AG04450 (cell line): ENCODE measurements at regions not wholly inside any gene's neighbourhood (a gene's known extent, or its start where the extent isn't known, plus 50 kb on each side); places are given as distances from the start of the nearest gene placed in this dataset.

Source experiments
- CTCF ChIA-PET: fragments of 300-600, 350-600 bp; formaldehyde crosslinking; extraction: SDS; loops from one replicate; lab custom pipeline; 2022; ENCODE audit warnings: antibody characterized with exemption, inconsistent platforms; lab: Charles Lee
- POLR2A ChIA-PET: fragments of 350-600 bp; formaldehyde crosslinking; extraction: SDS; loops from one replicate; lab custom pipeline; 2021; ENCODE audit warnings: antibody characterized with exemption, inconsistent platforms; lab: Yijun Ruan, JAX
- DNase-seq: peaks from one replicate; pipeline ENCODE4 v3.0.0-alpha.2; 2011; ENCODE audit warnings: low read depth, low spot score
- H3K27ac ChIP-seq: one replicate; pipeline ENCODE4 v1.5.1; 2012; ENCODE audit warnings: low read depth, low read length, control low read depth
- H3K27me3 ChIP-seq: one replicate; pipeline ENCODE4 v1.6.0; 2012; ENCODE audit warnings: low read length; ENCODE audit not compliant: control insufficient read depth, insufficient read depth
- H3K4me3 ChIP-seq: 2 replicates; pipeline ENCODE4 v1.5.1; 2011; ENCODE audit warnings: mild to moderate bottlenecking, low read depth, low read length, control low read depth
- H3K9me3 ChIP-seq: 2 replicates; pipeline ENCODE4 v1.5.1; 2012; ENCODE audit warnings: low read length; ENCODE audit not compliant: control insufficient read depth, insufficient read depth
- TF ChIP-seq, protein P1 (sequence below): IDR thresholded peaks from 2 replicates; pipeline ENCODE4 v1.5.1; 2011; ENCODE audit warnings: low read depth, low read length, control low read depth, inconsistent platforms

DNA sequence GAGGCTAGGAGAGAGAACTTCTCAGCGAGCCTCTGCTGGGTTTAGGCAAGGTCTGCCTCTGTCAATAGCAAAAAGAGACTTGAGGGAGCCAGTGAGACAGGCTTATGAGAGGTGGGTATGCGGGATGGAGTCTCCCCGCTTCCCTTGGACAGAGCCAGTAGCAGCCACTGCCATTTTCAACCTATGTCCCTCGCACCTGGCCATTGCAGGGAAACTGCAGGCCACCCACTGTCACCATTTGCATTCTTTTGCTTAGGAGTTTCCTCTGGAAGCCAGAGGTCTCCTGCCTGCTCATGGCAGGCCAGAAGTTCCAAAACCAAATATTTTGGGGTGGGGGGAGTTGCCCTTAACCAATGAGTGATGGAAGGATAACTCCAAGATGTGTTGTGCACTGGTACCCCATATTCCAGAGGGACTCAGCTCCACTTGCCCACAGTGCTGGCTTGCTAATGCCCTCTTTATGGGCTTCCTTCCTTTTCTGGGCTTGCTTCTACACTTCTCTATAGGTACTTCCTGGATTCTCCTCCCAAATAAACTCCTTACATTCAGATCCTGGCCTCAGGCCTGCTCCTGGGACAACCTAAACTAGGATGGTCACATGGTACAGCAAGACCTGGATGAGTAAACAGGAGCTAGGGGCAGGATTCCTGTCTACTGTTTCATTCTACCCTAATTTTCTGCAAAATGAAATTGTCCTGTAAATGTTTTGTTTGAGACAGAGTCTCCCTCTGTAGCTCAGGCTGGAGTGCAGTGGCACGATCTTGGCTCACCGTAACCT, 108.9 kb upstream of the PROK2 start:
- CTCF ChIA-PET = no interaction called here
- TF ChIP-seq, protein P1, sequence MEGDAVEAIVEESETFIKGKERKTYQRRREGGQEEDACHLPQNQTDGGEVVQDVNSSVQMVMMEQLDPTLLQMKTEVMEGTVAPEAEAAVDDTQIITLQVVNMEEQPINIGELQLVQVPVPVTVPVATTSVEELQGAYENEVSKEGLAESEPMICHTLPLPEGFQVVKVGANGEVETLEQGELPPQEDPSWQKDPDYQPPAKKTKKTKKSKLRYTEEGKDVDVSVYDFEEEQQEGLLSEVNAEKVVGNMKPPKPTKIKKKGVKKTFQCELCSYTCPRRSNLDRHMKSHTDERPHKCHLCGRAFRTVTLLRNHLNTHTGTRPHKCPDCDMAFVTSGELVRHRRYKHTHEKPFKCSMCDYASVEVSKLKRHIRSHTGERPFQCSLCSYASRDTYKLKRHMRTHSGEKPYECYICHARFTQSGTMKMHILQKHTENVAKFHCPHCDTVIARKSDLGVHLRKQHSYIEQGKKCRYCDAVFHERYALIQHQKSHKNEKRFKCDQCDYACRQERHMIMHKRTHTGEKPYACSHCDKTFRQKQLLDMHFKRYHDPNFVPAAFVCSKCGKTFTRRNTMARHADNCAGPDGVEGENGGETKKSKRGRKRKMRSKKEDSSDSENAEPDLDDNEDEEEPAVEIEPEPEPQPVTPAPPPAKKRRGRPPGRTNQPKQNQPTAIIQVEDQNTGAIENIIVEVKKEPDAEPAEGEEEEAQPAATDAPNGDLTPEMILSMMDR = no peak
- POLR2A ChIA-PET = no interaction called here

DNA sequence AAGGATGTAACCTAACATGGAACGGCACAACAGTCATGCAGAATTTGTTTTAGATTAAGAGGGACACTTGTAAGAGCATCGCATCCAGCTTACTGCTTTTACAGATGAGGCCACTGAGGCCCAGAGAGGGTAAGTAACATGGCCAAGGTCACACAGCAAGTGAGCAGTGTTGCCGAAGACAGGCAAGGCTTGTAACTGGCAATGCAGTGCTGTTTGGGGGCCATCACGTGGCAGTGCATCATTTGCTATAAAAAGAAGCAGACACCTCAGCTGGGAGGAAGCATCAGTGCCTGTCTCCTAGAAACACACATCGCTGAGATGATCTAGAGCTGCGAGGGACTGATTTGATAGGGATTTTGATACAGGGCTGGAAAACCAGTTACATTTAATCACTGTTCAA, 108.2 kb upstream of the PROK2 start:
- no peaks in the 10 kb centered on the region for H3K9me3 ChIP-seq
- no peak for DNase-seq
- H3K4me3 ChIP-seq = no peak overlapping the region
- POLR2A ChIA-PET = no interaction called here
- TF ChIP-seq, protein P1 = no peak
- H3K27me3 ChIP-seq = peaks cover 2% of the 10 kb centered on the region
- H3K27ac ChIP-seq = no peak overlapping the region
- CTCF ChIA-PET = no interaction called here

More for the DNA sequence above, 108.9 kb upstream of the PROK2 start:
- H3K9me3 ChIP-seq = no peaks in the 10 kb centered on the region
- no peak for DNase-seq
- H3K4me3 ChIP-seq = no peak overlapping the region
- H3K27ac ChIP-seq = no peak overlapping the region
- H3K27me3 ChIP-seq = peaks cover 2% of the 10 kb centered on the region

DNA sequence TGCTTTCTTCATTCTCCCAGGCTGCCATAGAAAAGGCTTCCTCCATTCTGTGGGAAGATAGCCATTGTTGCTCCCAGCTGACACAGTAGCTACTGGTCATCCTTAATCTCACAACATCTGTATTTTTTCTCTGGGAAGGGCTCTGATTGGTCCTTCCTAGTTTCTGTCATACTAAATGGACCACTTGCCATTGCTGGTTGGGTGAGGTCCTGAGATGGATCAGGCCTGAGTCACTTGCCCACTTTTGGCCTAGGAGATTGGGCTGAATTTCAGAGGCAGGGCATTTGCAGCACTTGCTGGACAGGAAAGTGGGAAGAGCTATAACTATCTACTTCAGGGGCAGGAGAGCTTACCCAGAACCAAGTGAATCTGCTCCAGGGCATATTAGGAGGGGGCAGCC, 106.5 kb upstream of the PROK2 start:
- POLR2A ChIA-PET = no interaction called here
- CTCF ChIA-PET = interaction anchor here (2.6 kb wide), 1 partner anchor 15 kb away, joined by 11 read pairs; no protein-coding TSS in a partner anchor
- no peak overlapping the region for H3K27ac ChIP-seq
- DNase-seq = no peak
- H3K27me3 ChIP-seq = no peaks in the 10 kb centered on the region
- no peaks in the 10 kb centered on the region for H3K9me3 ChIP-seq
- TF ChIP-seq, protein P1 = no peak
- H3K4me3 ChIP-seq = no peak overlapping the region

DNA sequence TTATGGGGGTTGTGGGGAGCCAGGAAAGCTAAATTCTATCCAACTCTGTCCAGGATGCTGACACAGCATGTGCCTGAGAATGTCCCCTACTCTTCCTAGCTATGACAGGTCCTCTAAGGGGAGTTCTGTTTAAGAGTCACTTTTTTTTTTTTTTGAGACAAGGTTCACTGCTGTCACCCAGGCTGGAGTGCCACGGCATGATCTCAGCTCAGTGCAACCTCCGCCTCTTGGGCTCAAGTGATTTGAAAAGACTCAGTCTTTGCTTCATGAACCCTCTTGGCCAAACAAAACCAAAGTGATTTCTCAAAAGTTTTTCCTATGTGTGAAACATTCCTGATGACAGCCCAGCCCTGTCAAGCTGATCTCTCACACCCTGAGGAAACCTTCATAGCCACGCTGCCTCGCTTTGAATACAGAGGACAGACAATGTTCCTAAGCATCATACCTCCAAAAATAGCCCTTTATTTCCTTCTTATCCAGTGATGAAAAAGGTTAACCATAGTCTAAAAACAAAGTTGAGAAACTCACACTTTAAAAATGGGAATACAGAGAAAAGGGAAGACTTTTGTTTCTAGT, 105.5 kb upstream of the PROK2 start:
- Histone ChIP-seq H3K27ac (no peak overlapping the region), H3K4me3 (no peak overlapping the region), H3K27me3 (no peaks in the 10 kb centered on the region), H3K9me3 (no peaks in the 10 kb centered on the region)
- TF ChIP-seq, protein P1 = no peak
- ChIA-PET POLR2A (no interaction called here), CTCF (interaction anchor here (0.9 to 2.6 kb wide), 2 partner anchors 10 to 14 kb away, joined by 3 to 11 read pairs; no protein-coding TSS in a partner anchor)
- DNase-seq = no peak

DNA sequence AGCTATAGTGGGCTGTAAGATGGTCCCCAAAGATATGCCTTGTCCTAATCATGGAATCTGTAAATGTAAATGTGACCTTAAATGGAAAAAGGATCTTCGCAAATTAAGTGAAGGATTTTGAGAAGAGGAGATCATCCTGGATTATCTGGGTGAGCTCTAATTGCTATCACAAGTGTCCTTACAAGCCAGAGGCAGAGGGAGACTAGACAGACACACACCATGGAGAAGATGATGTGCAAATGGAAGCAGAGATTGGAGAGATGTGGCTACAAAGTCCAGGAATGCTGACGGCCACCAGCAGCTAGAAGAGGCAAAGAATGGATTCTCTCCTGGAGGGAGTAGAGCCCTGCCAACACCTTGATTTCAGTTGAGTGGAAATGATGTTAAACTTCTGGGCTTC, 102.3 kb upstream of the PROK2 start:
- no peaks in the 10 kb centered on the region for H3K9me3 ChIP-seq
- H3K27ac ChIP-seq = no peak overlapping the region
- ChIA-PET CTCF (no interaction called here), POLR2A (no interaction called here)
- DNase-seq = no peak
- TF ChIP-seq, protein P1 = no peak
- H3K4me3 ChIP-seq = no peak overlapping the region
- H3K27me3 ChIP-seq = no peaks in the 10 kb centered on the region
